Right lung (tissue), 2 donors: ENCODE measurements at regions not wholly inside any gene's neighbourhood (a gene's known extent, or its start where the extent isn't known, plus 50 kb on each side); places are given as distances from the start of the nearest gene placed in this dataset.
A peak's percentile ranks its signal among the peaks of the same experiment; 100 is the strongest.
"Not testable (repeated sequence)": the region's sequence is repeated elsewhere in the genome, so short reads cannot be mapped to it uniquely, and the experiment has no call there.

Experiments
- DNase-seq, 2 donors: peaks; one replicate each; pipeline ENCODE4 v3.0.0-alpha.2; 2013

DNA sequence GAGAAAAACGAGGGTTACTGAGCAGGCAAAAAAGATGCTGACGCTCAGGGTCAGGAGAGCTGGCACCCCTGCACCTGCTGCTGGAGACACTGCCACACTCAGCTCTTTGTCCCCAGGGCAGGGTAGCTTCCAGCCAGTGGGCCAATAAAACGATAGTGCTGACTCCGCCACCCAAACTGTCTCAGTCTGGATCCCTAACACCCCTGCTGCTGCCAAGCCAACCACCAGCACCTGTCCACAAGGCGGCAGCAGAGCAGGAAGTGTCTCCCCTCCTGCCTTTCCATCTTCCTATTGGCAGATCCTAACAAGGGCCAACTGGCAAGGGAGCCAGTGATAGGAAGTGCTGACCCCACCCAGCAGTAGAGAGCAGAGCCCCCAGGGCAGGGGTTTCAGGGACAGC, 531.5 kb upstream of the SALL3 start:
- no peak for DNase-seq

DNA sequence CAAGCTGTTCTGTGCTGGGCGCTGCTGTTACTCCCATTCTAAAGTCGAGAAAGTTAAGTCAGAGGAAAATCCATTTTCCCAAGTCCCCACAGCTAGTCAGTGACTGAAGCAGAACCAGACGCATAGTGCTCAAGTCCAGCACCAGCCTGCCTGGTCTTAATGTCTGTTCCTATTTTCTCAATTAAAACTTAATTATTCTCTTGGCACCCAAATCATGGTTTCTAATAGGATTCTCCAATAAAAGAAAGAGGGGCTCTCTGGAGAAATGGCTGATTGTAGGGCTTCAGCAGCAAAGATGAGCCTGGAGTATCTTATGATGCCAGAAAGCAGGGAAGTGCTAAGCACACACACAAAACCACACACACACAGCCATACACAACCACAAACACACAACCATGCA, 531.0 kb upstream of the SALL3 start:
- DNase-seq: no peak

GRCh38 chr18:78454221-78454620, 525.4 kb upstream of the SALL3 start:
- DNase-seq: peak; percentile 32 to 45

- no peak for DNase-seq
These were observed 524.2 kb upstream of the SALL3 start for GRCh38 chr18:78455386-78455785.

- no peak for DNase-seq
These were observed 522.6 kb upstream of the SALL3 start for GRCh38 chr18:78457011-78457410.

DNA sequence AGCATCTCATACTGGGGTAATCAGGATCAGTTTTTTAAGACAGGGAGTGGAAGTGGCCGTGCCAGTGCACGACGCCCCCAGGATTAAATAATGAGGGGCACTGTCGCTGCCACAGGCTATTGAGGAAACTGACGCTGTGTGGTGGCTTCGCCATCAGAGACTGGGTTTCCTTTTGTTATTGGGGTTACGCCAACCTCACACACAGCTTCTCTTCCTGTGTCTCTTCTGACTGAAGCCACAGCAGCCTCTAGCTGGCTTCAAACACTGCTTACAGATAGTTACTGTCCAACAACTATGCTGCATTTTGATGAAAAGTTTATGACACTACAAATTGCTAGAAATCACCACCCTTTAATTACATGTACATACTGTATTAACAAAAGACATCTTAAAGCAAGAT, 521.9 kb upstream of the SALL3 start:
- no peak for DNase-seq

DNA sequence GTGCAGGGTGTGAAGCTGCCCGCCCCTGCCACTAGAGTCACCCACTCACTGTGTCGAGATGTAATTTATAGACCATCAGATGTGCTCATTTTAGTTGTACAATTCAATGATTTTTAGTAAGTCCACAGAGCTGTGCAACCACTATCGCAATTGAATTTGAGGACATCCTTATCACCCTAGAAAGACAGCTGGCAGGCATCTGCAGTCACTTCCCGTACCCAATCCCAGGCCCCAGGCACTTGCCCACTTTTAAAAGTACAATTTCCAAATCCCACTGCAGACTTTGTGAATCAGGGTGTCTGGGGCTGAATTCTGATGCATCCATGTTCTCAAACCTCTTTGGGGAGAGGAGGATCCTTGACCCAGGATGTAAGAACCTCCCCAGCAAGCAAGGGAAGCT, 521.3 kb upstream of the SALL3 start:
- no peak for DNase-seq

- DNase-seq: peak in 1 of 2 donors; percentile 37
These were observed 520.0 kb upstream of the SALL3 start for GRCh38 chr18:78459668-78460067.

GRCh38 chr18:78460558-78460957, 519.1 kb upstream of the SALL3 start:
- DNase-seq: peak; percentile 76 to 80

GRCh38 chr18:78473563-78473962, 506.1 kb upstream of the SALL3 start:
- no peak for DNase-seq

- DNase-seq: no peak
These were observed 501.8 kb upstream of the SALL3 start for GRCh38 chr18:78477840-78478239.

DNA sequence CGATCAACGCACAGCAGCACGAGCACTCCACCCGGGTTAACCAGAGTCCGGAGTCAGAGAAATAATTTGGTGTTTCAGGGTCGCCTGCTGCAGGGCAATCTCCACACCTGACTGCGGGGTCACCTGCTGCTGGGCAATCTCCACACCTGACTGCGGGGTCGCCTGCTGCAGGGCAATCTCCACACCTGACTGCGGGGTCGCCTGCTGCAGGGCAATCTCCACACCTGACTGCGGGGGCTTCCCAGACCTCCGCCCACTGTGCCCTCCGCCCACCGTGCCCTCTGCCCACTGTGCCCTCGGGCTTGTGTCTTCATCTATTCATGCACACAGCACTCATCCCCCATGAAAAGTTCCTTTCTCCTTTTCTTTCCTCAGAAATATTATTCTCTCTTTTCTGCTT, 500.2 kb upstream of the SALL3 start:
- DNase-seq: no peak

DNA sequence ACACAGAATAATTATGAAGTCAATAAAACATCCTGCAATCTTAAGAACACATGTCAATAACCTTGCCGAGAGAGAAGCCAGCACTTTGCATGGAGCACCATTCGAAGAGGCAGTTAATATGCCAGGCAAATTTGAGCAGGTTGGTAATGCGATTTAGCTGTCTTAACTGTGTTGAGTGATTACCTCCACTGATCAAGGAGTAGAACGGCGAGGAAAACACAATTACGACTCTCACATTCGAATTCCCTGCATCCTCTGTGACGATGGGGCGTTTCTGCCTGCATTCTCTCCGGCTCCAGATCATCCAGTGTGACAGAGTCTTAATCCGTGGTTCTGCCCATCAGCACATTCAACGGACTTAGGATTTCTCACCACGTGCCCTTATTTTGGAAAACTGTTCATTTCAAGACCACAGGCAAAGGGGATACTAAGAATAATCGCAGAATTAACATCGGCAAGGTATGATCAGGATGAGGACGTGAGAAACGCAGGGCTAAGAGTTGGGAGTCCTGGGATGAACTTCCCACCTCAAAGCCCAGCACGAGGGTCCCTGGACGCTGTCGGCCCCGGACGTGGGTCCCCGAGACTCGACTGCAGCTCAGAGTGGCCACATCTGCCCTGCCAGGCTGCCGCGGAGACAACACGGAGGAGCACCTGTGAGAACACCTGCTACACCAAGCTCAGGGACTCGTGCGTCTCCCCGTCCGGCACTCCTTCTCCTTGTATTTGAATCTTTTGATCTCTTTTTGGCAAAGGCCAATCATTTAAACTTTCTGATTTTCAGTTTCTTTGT, 499.2 kb upstream of the SALL3 start:
- DNase-seq: no peak

DNA sequence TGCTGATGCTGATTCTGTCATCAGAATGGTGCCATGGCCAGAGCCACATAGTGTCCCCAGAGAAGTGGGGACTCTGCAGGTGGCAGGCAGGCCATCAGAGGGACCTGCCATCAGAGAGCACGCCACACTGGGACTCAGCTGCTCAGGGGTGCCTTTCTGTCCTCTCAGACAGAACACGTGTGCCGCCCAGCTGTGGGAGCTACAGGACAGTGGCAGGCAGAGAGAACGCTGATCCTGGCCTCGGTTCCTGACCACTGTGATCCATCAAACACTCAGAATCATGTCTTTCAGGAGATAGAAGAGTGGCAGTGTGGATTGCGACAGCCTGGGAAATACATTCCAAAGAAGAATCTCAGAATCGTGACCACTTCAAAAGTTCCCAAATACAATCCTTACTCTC, 497.2 kb upstream of the SALL3 start:
- no peak for DNase-seq

- no peak for DNase-seq
These were observed 492.0 kb upstream of the SALL3 start for GRCh38 chr18:78487649-78488048.

DNA sequence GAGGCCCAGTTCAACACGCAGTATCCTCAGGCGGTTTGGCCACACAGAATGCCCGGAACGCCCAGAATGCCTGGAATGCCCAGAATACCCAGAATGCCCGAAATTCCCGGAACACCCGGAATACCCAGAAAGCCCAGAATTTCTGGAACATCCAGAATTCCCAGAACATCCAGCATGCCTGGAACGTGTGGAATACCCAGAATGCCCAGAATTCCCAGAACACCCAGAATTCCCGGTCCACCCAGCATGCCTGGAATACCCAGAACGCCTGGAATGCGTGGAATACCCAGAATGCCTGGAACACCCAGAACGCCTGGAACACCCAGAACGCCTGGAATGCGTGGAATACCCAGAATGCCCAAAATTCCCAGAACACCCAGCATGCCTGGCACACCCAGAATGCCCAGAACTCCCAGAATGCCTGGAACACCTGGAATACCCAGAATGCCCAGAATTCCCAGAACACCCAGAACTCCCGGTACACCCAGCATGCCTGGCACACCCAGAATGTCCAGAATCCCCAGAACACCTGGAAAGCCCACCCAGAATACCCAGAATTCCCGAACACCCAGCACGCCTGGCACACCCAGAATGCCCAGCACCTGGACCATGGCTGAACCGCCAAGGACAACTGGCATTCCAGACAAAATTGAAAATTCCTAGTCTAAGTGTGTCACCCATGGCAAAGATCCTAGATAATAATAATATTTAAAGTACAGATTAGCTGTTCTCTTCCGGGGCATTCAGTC, 487.4 kb upstream of the SALL3 start:
- DNase-seq: no peak

- DNase-seq: no peak
These were observed 486.7 kb upstream of the SALL3 start for GRCh38 chr18:78492813-78493371.

DNA sequence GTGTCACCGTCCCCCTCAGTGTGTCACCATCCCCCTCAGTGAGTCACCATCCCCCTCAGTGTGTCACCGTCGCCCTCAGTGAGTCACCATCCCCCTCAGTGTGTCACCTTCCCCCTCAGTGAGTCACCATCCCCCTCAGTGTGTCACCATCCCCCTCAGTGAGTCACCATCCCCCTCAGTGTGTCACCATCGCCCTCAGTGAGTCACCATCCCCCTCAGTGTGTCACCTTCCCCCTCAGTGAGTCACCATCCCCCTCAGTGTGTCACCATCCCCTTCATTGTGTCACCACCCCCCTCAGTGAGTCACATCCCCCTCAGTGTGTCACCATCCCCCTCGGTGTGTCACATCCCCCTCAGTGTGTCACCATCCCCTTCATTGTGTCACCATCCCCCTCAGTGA, 486.1 kb upstream of the SALL3 start:
- not testable (repeated sequence) for DNase-seq

- peak in 1 of 2 donors; percentile 10 for DNase-seq
These were observed 485.2 kb upstream of the SALL3 start for GRCh38 chr18:78494204-78495085.

DNA sequence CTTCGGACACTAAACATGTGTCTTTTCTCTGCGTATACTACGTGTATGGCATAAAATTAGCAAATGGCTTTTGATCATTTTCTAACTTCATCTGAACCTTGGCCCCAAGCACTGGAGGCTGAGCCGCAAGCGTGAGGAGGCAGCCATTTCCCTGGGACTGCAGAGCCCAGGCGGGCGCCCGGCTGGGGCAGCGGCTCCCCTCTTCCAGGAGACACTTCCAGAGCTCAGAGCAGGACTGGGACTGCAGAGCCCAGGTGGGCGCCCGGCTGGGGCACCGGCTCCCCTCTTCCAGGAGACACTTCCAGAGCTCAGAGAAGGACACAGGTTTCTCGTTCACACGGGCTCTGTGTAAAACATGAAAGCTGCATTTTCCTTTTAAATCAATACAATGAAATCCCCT, 484.1 kb upstream of the SALL3 start:
- no peak for DNase-seq

DNA sequence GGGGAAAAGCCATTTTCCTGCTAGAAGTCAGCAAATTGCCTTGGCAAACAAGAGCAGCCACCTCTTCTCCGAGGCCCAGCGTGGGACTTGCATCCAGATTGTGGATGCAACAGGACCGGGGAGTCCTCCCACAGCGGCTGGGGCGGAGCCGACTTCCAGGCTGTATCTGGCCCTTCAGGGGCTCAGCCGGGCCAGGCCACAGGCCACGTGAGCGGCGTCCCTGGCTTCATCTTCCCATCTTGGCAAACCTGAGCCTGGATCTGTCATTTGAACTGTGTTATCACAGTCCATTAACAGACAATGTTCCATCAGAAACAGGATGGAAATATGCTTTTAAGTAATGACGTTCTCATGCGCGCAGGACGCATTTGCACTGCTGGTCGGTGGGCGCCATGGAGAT, 483.5 kb upstream of the SALL3 start:
- peak; percentile 75 to 80 for DNase-seq

DNA sequence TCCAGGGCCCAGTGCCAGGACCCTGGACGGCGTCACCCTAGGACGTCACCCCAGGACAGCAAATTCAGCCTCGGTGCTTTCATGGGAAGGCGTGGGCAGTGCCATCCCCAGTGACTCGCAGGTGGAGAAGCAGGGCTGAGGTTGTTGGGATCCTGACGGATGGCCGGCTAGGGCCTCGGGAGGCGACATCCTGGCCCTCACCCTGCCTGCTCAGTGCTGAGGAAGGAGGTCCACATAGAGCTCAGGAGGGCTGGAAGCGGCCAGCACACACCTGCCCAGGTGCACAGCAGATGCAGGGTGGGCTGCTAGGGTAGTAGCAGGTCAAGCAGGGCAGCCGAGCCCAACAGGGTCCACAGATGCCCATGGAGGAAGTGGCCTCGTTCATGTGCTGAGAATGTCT, 482.0 kb upstream of the SALL3 start:
- no peak for DNase-seq
